ENCODE measurements at regions not wholly inside any gene's neighbourhood (a gene's known extent, or its start where the extent isn't known, plus 50 kb on each side); places are given as distances from the start of the nearest gene placed in this dataset.
"Not testable (repeated sequence)": the region's sequence is repeated elsewhere in the genome, so short reads cannot be mapped to it uniquely, and the experiment has no call there.

DNA sequence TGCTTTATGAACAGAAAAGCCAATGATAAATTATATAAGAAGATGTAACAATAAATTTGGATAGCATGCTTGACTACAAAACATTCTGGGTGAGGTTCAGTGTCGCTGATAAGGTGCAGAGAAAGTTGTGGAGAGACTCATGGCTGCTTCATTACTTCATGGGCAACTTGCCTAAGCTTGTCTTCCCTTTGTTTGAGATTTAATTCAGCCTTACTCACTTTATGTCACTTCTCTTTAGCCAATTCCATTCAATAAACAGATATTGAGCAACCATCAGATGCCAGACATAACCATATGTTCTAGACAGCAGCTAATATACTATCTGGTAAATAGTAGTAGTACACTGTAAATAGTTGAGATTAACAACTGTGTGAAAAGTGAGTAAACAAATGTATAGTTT is 401.5 kb upstream of the FRG2C start:
- ATAC-seq (ENCODE audit: low read depth) (no peak), DNase-seq (no peak)
- Histone ChIP-seq H3K36me3 (replicated peaks in 1 of 2; ENCODE audit: control extremely low read depth in 1 of 2, control insufficient read depth in 1 of 2, extremely low read depth in 1 of 2, insufficient read depth in 2 of 2, low read length in 1 of 2) (no peaks in the 10 kb centered on the region), H3K9me3 (ENCODE audit: control extremely low read depth in 1 of 3, control insufficient read depth in 2 of 3, insufficient read depth in 1 of 3, low read length in 2 of 3) (no peaks in the 10 kb centered on the region), H3K27me3 (replicated peaks in 1 of 4; ENCODE audit: control extremely low read depth in 1 of 4, control insufficient read depth in 3 of 4, insufficient read depth in 4 of 4, low read length in 3 of 4) (no peaks in the 10 kb centered on the region), H3K4me1 (ENCODE audit: control insufficient read depth in 2 of 2, insufficient read depth in 2 of 2, low read length in 2 of 2) (no peaks in the 10 kb centered on the region), H3K27ac (ENCODE audit: low read length in 2 of 2) (no peak overlapping the region), H3K4me2 (replicated peaks; ENCODE audit: low read depth, low read length, poor library complexity, severe bottlenecking) (no peak overlapping the region), H3K9ac (ENCODE audit: low read length) (no peak overlapping the region), H3K79me2 (ENCODE audit: control insufficient read depth, insufficient read depth, low read length) (no peaks in the 10 kb centered on the region), H3K4me3 (ENCODE audit: control extremely low read depth in 1 of 5, extremely low read depth in 1 of 5, insufficient read depth in 1 of 5, low read depth in 2 of 5, low read length in 4 of 5) (no peak overlapping the region), H4K20me1 (ENCODE audit: control insufficient read depth, insufficient read depth, low read length, poor library complexity, severe bottlenecking) (no peaks in the 10 kb centered on the region), H2AFZ (ENCODE audit: insufficient read depth, low read depth, low read length, poor library complexity, severe bottlenecking) (no peak overlapping the region)
- H3K27ac Mint-ChIP-seq, result no peak overlapping the region
- no peak overlapping the region for H3K4me3 Mint-ChIP-seq
- WGBS (ENCODE audit: insufficient coverage), result 75% methylated on average over 1 of the region's 1 CpG
- H3K27me3 Mint-ChIP-seq, result no peaks in the 10 kb centered on the region
- H3K9me3 Mint-ChIP-seq (ENCODE audit: insufficient read depth), result no peaks in the 10 kb centered on the region
- intact Hi-C loops (cut with micrococcal nuclease), result no loop called here
- no peaks in the 10 kb centered on the region for H3K4me1 Mint-ChIP-seq
- TF ChIP-seq EZH2 (IDR thresholded peaks at IDR 0.05; ENCODE audit: borderline replicate concordance, insufficient read depth, low read depth, low read length, poor library complexity, severe bottlenecking), result no peak
- TF ChIP-seq, protein P1, sequence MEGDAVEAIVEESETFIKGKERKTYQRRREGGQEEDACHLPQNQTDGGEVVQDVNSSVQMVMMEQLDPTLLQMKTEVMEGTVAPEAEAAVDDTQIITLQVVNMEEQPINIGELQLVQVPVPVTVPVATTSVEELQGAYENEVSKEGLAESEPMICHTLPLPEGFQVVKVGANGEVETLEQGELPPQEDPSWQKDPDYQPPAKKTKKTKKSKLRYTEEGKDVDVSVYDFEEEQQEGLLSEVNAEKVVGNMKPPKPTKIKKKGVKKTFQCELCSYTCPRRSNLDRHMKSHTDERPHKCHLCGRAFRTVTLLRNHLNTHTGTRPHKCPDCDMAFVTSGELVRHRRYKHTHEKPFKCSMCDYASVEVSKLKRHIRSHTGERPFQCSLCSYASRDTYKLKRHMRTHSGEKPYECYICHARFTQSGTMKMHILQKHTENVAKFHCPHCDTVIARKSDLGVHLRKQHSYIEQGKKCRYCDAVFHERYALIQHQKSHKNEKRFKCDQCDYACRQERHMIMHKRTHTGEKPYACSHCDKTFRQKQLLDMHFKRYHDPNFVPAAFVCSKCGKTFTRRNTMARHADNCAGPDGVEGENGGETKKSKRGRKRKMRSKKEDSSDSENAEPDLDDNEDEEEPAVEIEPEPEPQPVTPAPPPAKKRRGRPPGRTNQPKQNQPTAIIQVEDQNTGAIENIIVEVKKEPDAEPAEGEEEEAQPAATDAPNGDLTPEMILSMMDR (IDR thresholded peaks at IDR 0.05), result no peak
- ChIA-PET CTCF (interaction anchor here (1.6 kb wide), 1 partner anchor 19 kb away, joined by 3 read pairs; no protein-coding TSS in a partner anchor), POLR2A (no interaction called here)

DNA sequence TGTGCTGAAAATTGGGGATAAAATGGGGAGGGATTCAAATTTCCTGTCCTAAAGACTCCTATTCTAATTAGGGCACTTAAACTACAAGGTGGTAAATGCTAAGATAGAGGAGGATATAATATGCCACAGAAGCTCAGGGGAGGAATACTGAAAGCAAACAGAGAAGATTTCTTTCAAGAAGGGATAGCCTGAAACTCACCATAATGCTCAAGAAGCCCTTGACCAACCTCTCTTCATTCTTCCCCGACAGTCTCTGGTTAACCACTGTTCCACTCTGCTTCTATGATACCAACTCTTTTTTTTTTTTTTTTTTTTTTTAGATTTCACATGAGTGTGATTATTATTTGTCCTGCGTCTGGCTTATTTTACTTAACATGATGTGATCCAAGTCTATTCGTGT is 398.2 kb upstream of the FRG2C start:
- H3K79me2 ChIP-seq (ENCODE audit: control insufficient read depth, insufficient read depth, low read length), result no peaks in the 10 kb centered on the region
- no peak overlapping the region for H2AFZ ChIP-seq (ENCODE audit: insufficient read depth, low read depth, low read length, poor library complexity, severe bottlenecking)
- no peaks in the 10 kb centered on the region for H3K27me3 ChIP-seq (replicated peaks in 1 of 4; ENCODE audit: control extremely low read depth in 1 of 4, control insufficient read depth in 3 of 4, insufficient read depth in 4 of 4, low read length in 3 of 4)
- Mint-ChIP-seq H3K4me1 (no peaks in the 10 kb centered on the region), H3K27me3 (no peaks in the 10 kb centered on the region), H3K4me3 (no peak overlapping the region), H3K9me3 (ENCODE audit: insufficient read depth) (no peaks in the 10 kb centered on the region), H3K27ac (no peak overlapping the region)
- H3K4me2 ChIP-seq (replicated peaks; ENCODE audit: low read depth, low read length, poor library complexity, severe bottlenecking), result no peak overlapping the region
- H3K9ac ChIP-seq (ENCODE audit: low read length), result no peak overlapping the region
- DNase-seq (no peak), ATAC-seq (ENCODE audit: low read depth) (no peak)
- H4K20me1 ChIP-seq (ENCODE audit: control insufficient read depth, insufficient read depth, low read length, poor library complexity, severe bottlenecking), result no peaks in the 10 kb centered on the region
- no CpG with 5 or more reads among the region's 3 CpGs for WGBS (ENCODE audit: insufficient coverage)
- CTCF ChIA-PET, result no interaction called here
- no peaks in the 10 kb centered on the region for H3K4me1 ChIP-seq (ENCODE audit: control insufficient read depth in 2 of 2, insufficient read depth in 2 of 2, low read length in 2 of 2)
- POLR2A ChIA-PET, result no interaction called here
- no peak overlapping the region for H3K4me3 ChIP-seq (ENCODE audit: control extremely low read depth in 1 of 5, extremely low read depth in 1 of 5, insufficient read depth in 1 of 5, low read depth in 2 of 5, low read length in 4 of 5)
- no peaks in the 10 kb centered on the region for H3K9me3 ChIP-seq (ENCODE audit: control extremely low read depth in 1 of 3, control insufficient read depth in 2 of 3, insufficient read depth in 1 of 3, low read length in 2 of 3)
- H3K36me3 ChIP-seq (replicated peaks in 1 of 2; ENCODE audit: control extremely low read depth in 1 of 2, control insufficient read depth in 1 of 2, extremely low read depth in 1 of 2, insufficient read depth in 2 of 2, low read length in 1 of 2), result no peaks in the 10 kb centered on the region
- H3K27ac ChIP-seq (ENCODE audit: low read length in 2 of 2), result no peak overlapping the region
- intact Hi-C loops (cut with micrococcal nuclease), result no loop called here
- TF ChIP-seq, protein P1 (IDR thresholded peaks at IDR 0.05), result no peak
- no peak for TF ChIP-seq EZH2 (IDR thresholded peaks at IDR 0.05; ENCODE audit: borderline replicate concordance, insufficient read depth, low read depth, low read length, poor library complexity, severe bottlenecking)

DNA sequence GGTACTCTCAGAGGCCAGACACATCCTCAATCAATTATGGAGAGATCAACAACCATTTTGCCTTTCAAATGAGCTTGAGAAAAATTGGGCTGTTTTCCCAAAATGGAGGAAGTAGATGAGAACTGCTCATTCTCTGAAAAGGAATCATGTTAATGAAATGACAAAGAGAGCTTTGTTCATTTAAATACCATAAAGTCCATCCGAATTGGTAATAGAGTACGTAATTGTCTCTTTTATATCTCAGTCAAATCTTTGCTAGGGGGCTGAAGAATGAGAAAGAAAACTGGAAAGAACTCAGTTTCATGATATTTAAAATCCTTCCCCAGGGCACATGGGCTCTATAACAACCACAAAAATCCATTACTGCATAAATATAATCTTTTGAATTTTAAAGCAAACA is 395.6 kb upstream of the FRG2C start:
- not testable (repeated sequence) for H3K27ac Mint-ChIP-seq; H3K36me3 ChIP-seq (replicated peaks in 1 of 2; ENCODE audit: control extremely low read depth in 1 of 2, control insufficient read depth in 1 of 2, extremely low read depth in 1 of 2, insufficient read depth in 2 of 2, low read length in 1 of 2)

More for the DNA sequence above, 395.6 kb upstream of the FRG2C start:
- H3K9me3 ChIP-seq (ENCODE audit: control extremely low read depth in 1 of 3, control insufficient read depth in 2 of 3, insufficient read depth in 1 of 3, low read length in 2 of 3); H3K79me2 ChIP-seq (ENCODE audit: control insufficient read depth, insufficient read depth, low read length); H4K20me1 ChIP-seq (ENCODE audit: control insufficient read depth, insufficient read depth, low read length, poor library complexity, severe bottlenecking); CTCF ChIA-PET; H2AFZ ChIP-seq (ENCODE audit: insufficient read depth, low read depth, low read length, poor library complexity, severe bottlenecking); H3K4me2 ChIP-seq (replicated peaks; ENCODE audit: low read depth, low read length, poor library complexity, severe bottlenecking); H3K27me3 Mint-ChIP-seq; H3K4me1 Mint-ChIP-seq; DNase-seq; H3K9me3 Mint-ChIP-seq (ENCODE audit: insufficient read depth); POLR2A ChIA-PET; H3K4me3 ChIP-seq (ENCODE audit: control extremely low read depth in 1 of 5, extremely low read depth in 1 of 5, insufficient read depth in 1 of 5, low read depth in 2 of 5, low read length in 4 of 5); H3K4me3 Mint-ChIP-seq; H3K27me3 ChIP-seq (replicated peaks in 1 of 4; ENCODE audit: control extremely low read depth in 1 of 4, control insufficient read depth in 3 of 4, insufficient read depth in 4 of 4, low read length in 3 of 4); H3K9ac ChIP-seq (ENCODE audit: low read length); H3K27ac ChIP-seq (ENCODE audit: low read length in 2 of 2); ATAC-seq (ENCODE audit: low read depth); H3K4me1 ChIP-seq (ENCODE audit: control insufficient read depth in 2 of 2, insufficient read depth in 2 of 2, low read length in 2 of 2); intact Hi-C loops (cut with micrococcal nuclease): not testable (repeated sequence)
- WGBS (ENCODE audit: insufficient coverage), result no CpG with 5 or more reads among the region's 2 CpGs
